Umbilical cord (tissue), 1 donor: ENCODE measurements at regions not wholly inside any gene's neighbourhood (a gene's known extent, or its start where the extent isn't known, plus 50 kb on each side); places are given as distances from the start of the nearest gene placed in this dataset.
"Not testable (repeated sequence)": the region's sequence is repeated elsewhere in the genome, so short reads cannot be mapped to it uniquely, and the experiment has no call there.

Experiments used
- DNase-seq: peaks from one replicate; pipeline ENCODE4 v3.0.0-alpha.2; 2015; ENCODE audit warnings: low spot score

- no peak for DNase-seq
Measured at GRCh38 chr9:135291165-135291564, 188.4 kb upstream of the PPP1R26 start.

GRCh38 chr9:135294836-135295235, 184.7 kb upstream of the PPP1R26 start:
- DNase-seq: no peak

- no peak for DNase-seq
Measured at GRCh38 chr9:135295551-135296300, 183.9 kb upstream of the PPP1R26 start.

DNA sequence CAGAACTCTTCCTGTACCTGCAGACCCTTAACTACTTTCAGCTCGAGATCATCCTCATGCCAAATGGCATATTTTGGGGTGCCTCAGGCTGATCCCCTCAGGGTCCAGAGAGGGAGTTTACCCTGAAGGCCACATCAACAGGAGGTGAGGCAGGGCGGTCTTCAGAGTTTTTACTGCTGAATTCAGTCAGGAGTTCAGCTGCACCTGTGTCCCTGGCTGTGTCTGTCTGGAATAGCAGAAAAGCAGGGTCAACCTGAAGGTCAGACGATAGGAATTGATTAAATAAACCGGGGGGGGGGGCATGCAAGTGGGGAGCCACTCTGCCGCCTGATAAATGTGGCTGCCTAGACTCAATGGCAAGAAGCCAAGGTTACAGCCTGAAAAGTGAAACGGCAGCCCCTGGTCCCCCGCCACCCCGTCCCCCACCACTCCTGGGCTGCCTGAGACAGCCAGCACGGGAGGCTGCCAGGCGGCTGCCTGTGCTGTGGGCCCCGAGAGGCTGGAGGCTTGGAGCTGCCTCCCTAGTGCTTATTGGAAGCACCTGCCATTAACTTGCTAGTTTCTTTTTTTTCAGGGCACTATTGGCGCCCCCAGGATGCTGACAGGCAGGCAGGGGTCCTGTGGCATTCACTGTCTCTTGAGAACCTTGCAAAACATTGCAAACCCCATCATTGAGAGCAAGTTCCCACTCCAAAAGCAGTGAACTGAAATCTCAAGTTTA, 182.7 kb upstream of the PPP1R26 start:
- no peak for DNase-seq

- DNase-seq: no peak
Measured at GRCh38 chr9:135297456-135298075, 182.0 kb upstream of the PPP1R26 start.

- no peak for DNase-seq
Measured at GRCh38 chr9:135299239-135299590, 180.4 kb upstream of the PPP1R26 start.

DNA sequence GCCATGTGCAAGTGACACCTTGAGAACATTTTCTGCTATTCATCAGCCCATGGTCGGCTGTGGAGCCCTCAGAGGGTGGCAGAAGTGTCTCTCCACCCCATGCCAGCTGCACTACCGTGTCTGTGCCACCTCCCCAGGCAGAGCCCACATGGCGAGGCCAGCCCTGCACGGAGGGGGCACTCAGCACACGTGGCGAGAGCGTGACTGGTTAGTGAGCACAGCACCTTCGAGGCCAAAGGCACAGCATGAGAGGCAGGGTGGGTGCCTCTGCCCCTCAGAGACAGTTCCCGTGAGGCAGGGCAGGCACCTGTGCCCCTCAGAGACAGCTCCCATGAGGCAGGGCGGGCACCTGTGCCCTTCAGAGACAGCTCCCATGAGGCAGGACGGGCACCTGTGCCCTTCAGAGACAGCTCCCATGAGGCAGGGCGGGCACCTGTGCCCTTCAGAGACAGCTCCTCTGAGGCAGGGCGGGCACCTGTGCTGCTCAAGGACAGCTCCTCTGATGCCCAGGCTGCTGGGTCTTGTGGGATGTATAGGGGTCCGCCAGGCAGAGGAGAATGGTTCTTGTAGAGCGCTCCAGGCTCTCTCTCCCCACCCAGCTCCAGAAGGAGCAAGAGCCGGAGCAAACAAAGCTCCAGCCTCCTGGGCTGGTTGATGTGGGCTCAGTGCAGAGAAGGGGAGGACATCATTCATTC, 179.8 kb upstream of the PPP1R26 start:
- no peak for DNase-seq

DNA sequence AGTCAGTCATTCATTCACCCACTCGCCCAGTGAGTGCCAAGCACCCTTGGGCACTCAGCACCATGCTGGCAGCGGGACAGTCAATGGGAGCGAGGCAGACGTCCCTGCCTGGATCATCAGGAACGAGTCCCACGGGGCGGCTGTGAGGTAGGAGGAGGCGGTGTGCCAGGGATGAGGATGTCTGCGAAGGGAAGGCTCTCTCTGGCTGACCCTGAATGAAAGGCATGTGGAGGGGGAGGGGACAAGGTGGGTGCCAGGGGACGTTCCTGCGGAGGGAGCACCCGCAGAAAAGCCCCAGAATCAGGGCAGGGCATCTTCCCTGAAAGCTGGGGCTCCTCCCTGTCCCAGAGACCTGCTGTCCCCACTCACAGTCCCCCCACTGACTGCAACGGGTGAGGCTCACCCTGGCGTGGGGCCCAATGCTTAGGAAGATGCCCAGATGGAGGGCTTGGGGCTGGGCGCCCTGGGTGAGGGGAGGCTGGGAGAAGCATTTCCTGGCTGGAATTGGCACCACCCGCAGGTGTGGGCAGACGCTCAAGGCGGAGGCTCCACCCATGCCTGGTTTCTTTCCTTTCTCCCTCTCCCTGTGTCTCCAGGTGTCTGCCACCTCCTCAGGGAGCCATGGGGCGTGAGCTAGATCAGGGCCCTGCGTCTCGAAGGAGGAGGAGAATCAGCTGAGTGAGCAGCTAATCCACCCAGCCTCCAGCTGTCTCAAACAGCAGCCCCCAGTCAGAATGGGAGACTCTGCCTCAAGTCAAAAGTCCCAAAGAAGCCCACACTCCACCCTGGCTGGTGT, 179.0 kb upstream of the PPP1R26 start:
- no peak for DNase-seq

- DNase-seq: no peak
Measured at GRCh38 chr9:135301271-135302263, 178.0 kb upstream of the PPP1R26 start.

GRCh38 chr9:135302329-135303279, 177.0 kb upstream of the PPP1R26 start:
- DNase-seq: no peak

DNA sequence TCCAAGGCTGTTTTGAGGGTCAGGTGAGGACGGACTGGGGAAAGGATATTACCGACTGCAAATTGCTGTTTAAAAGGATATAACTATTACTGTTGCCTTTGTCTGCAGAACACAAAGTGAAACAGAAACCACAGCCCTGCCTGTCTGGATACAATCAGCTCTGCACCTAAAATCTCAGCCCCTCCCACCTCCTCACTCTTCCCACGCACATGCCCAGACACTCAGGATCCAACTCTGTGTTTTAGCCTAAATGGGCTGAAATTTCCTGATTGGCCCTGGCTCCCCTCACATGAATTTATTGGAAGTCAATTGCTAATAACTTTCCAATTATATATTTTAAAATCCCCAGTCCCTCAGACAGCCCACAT, 176.3 kb upstream of the PPP1R26 start:
- DNase-seq: no peak

- DNase-seq: no peak
Measured at GRCh38 chr9:135303865-135304499, 175.6 kb upstream of the PPP1R26 start.

DNA sequence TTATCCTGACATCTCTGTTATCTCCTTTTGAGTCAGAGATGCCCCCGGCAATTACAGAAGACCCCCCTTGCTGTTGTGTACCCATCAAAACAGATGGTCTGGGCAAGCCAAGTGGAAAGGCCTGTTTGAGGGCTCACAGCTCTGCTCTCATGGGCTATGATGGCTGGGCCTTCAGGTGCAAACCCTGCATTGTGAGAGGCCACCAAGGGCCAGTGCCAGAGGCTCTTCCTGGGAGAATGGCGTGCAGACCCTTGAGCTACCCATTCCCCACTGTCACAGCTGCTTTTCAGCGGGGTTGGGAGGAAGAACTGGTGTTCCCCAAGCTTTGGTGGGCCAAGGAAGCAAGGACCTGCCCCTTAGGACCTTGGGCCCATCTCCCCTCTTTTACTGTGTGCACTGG, 174.7 kb upstream of the PPP1R26 start:
- DNase-seq: no peak

- no peak for DNase-seq
Measured at GRCh38 chr9:135305546-135306180, 173.9 kb upstream of the PPP1R26 start.

DNA sequence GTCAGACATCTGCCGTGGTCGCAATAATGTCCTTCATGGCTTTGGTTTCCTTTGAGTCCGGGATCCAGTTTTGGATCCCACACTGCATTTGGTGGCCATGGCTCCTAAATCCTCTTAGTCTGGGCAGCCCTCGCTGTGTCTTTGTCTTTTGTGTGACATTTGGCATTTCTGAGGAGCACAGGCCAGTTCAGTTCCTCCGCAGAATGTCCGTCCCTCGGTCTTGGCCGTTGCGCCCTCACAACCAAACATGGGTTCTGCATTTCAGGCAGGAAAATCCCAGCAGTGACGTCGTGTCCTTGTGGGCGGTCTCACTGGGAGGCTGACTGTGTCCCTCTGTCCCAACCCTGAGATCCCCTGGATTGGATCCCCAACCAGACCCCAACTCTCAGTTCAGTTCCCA, 172.9 kb upstream of the PPP1R26 start:
- DNase-seq: no peak

DNA sequence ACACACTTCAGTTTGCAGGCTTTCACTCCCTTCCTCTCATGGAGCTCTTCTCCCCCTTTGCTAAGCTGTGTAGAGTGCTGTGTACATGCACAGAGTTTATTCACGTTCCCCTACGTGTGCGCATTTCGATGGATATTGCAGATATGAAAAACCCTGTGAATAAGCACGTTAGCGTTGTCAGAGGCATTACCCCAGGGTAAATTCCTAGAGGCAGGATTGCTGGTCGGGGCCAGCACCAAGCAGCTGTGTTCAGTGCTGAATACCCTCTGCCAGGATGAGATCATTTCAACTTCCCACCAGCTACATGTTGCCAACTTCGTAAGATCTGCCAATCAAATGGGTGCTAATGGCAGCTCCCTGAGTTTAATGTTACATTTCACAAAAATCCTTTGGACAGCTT, 172.3 kb upstream of the PPP1R26 start:
- no peak for DNase-seq

- DNase-seq: not testable (repeated sequence)
Measured at GRCh38 chr9:135307919-135308318, 171.7 kb upstream of the PPP1R26 start.
